ENCODE measurements at regions not wholly inside any gene's neighbourhood (a gene's known extent, or its start where the extent isn't known, plus 50 kb on each side); places are given as distances from the start of the nearest gene placed in this dataset.

- H3K4me3 ChIP-seq (ENCODE audit: control insufficient read depth, low read depth, low read length): no peak overlapping the region
- no peak for DNase-seq (ENCODE audit: low read depth)
- TF ChIP-seq CTCF (IDR thresholded peaks at IDR 0.05; ENCODE audit: control insufficient read depth, insufficient read depth, low read depth, low read length, missing control alignments): no peak
Measured at GRCh38 chr18:78595453-78595852, 384.2 kb upstream of the SALL3 start.

- no peak overlapping the region for H3K4me3 ChIP-seq (ENCODE audit: control insufficient read depth, low read depth, low read length)
- no peak for DNase-seq (ENCODE audit: low read depth)
- no peak for TF ChIP-seq CTCF (IDR thresholded peaks at IDR 0.05; ENCODE audit: control insufficient read depth, insufficient read depth, low read depth, low read length, missing control alignments)
Measured at GRCh38 chr18:78595924-78596573, 383.6 kb upstream of the SALL3 start.

- H3K4me3 ChIP-seq (ENCODE audit: control insufficient read depth, low read depth, low read length): no peak overlapping the region
- TF ChIP-seq CTCF (IDR thresholded peaks at IDR 0.05; ENCODE audit: control insufficient read depth, insufficient read depth, low read depth, low read length, missing control alignments): no peak
- no peak for DNase-seq (ENCODE audit: low read depth)
Measured at GRCh38 chr18:78596794-78597345, 382.7 kb upstream of the SALL3 start.

- no peak for TF ChIP-seq CTCF (IDR thresholded peaks at IDR 0.05; ENCODE audit: control insufficient read depth, insufficient read depth, low read depth, low read length, missing control alignments)
- no peak overlapping the region for H3K4me3 ChIP-seq (ENCODE audit: control insufficient read depth, low read depth, low read length)
- no peak for DNase-seq (ENCODE audit: low read depth)
Measured at GRCh38 chr18:78601349-78601748, 378.3 kb upstream of the SALL3 start.

GRCh38 chr18:78601923-78602322 lies 377.7 kb upstream of the SALL3 start:
- no peak for TF ChIP-seq CTCF (IDR thresholded peaks at IDR 0.05; ENCODE audit: control insufficient read depth, insufficient read depth, low read depth, low read length, missing control alignments)
- H3K4me3 ChIP-seq (ENCODE audit: control insufficient read depth, low read depth, low read length): no peak overlapping the region
- no peak for DNase-seq (ENCODE audit: low read depth)

GRCh38 chr18:78602430-78602829 lies 377.2 kb upstream of the SALL3 start:
- H3K4me3 ChIP-seq (ENCODE audit: control insufficient read depth, low read depth, low read length): no peak overlapping the region
- no peak for DNase-seq (ENCODE audit: low read depth)
- TF ChIP-seq CTCF (IDR thresholded peaks at IDR 0.05; ENCODE audit: control insufficient read depth, insufficient read depth, low read depth, low read length, missing control alignments): no peak

Measured in AG09309 (cell line).